D721Med (cell line): ENCODE measurements at regions not wholly inside any gene's neighbourhood (a gene's known extent, or its start where the extent isn't known, plus 50 kb on each side); places are given as distances from the start of the nearest gene placed in this dataset.

Experiments
- DNase-seq: peaks from one replicate; pipeline ENCODE4 v3.0.0; 2011; ENCODE audit warnings: low spot score; ENCODE audit not compliant: insufficient read length
- FAIRE-seq: peaks from 2 replicates; lab custom pipeline; 2011; peaks lifted over from hg19 to GRCh38; lab: Jason Lieb, UNC
- CTCF ChIP-seq: IDR thresholded peaks from 2 replicates; pipeline ENCODE4 v1.5.1; 2012; ENCODE audit warnings: mild to moderate bottlenecking, control low read depth; ENCODE audit not compliant: insufficient read depth; ENCODE audit errors: missing control alignments

GRCh38 chr1:30819244-30819571, 61.6 kb upstream of the LAPTM5 start:
- FAIRE-seq (no peak), DNase-seq (no peak)
- no peak for TF ChIP-seq CTCF

- no peak for TF ChIP-seq CTCF
- DNase-seq (no peak), FAIRE-seq (no peak)
These were observed 61.1 kb upstream of the LAPTM5 start for GRCh38 chr1:30818568-30819243.

GRCh38 chr1:30817548-30817947, 60.0 kb upstream of the LAPTM5 start:
- TF ChIP-seq CTCF, result no peak
- FAIRE-seq (no peak), DNase-seq (no peak)

- FAIRE-seq, result no peak
- no peak for TF ChIP-seq CTCF
These were observed 59.5 kb upstream of the LAPTM5 start for GRCh38 chr1:30817077-30817438.

GRCh38 chr1:30816211-30817076, 58.9 kb upstream of the LAPTM5 start:
- DNase-seq (peak; percentile 72), FAIRE-seq (peak; percentile 93)
- no peak for TF ChIP-seq CTCF

More at GRCh38 chr1:30817077-30817438, 59.5 kb upstream of the LAPTM5 start:
- DNase-seq, result no peak

- no peak for TF ChIP-seq CTCF
- FAIRE-seq (no peak), DNase-seq (no peak)
These were observed 58.0 kb upstream of the LAPTM5 start for GRCh38 chr1:30815556-30815955.

- no peak for TF ChIP-seq CTCF
- DNase-seq (no peak), FAIRE-seq (no peak)
These were observed 56.7 kb upstream of the LAPTM5 start for GRCh38 chr1:30814292-30814691.
